HepG2 (cell line): ENCODE measurements at regions not wholly inside any gene's neighbourhood (a gene's known extent, or its start where the extent isn't known, plus 50 kb on each side); places are given as distances from the start of the nearest gene placed in this dataset.

ENCODE experiments used
- HNF1B ChIP-seq: sonication (generic); formaldehyde crosslinking; IDR thresholded peaks from 2 replicates; pipeline ENCODE4 v1.5.1; 2020; ENCODE audit warnings: mild to moderate bottlenecking, moderate library complexity, missing genetic modification reagents
- ZNF33A ChIP-seq: sonication (generic); formaldehyde crosslinking; IDR thresholded peaks from 2 replicates; pipeline ENCODE4 v1.5.1; 2020; ENCODE audit warnings: missing genetic modification reagents, mild to moderate bottlenecking, moderate library complexity, borderline replicate concordance
- TF ChIP-seq, protein P1 (sequence below): sonication (generic); formaldehyde crosslinking; IDR thresholded peaks from 2 replicates; pipeline ENCODE4 v1.4.0; 2020; ENCODE audit warnings: mild to moderate bottlenecking, missing genetic modification reagents, borderline replicate concordance
- TF ChIP-seq, protein P2 (sequence below): IDR thresholded peaks from 2 replicates; pipeline ENCODE4 v1.6.1; 2016; ENCODE audit warnings: missing compliant biosample characterization, missing genetic modification reagents, borderline replicate concordance

- TF ChIP-seq HNF1B (CRISPR knock-in tag) (no peak), ZNF33A (CRISPR knock-in tag) (no peak)
- TF ChIP-seq, protein P1, sequence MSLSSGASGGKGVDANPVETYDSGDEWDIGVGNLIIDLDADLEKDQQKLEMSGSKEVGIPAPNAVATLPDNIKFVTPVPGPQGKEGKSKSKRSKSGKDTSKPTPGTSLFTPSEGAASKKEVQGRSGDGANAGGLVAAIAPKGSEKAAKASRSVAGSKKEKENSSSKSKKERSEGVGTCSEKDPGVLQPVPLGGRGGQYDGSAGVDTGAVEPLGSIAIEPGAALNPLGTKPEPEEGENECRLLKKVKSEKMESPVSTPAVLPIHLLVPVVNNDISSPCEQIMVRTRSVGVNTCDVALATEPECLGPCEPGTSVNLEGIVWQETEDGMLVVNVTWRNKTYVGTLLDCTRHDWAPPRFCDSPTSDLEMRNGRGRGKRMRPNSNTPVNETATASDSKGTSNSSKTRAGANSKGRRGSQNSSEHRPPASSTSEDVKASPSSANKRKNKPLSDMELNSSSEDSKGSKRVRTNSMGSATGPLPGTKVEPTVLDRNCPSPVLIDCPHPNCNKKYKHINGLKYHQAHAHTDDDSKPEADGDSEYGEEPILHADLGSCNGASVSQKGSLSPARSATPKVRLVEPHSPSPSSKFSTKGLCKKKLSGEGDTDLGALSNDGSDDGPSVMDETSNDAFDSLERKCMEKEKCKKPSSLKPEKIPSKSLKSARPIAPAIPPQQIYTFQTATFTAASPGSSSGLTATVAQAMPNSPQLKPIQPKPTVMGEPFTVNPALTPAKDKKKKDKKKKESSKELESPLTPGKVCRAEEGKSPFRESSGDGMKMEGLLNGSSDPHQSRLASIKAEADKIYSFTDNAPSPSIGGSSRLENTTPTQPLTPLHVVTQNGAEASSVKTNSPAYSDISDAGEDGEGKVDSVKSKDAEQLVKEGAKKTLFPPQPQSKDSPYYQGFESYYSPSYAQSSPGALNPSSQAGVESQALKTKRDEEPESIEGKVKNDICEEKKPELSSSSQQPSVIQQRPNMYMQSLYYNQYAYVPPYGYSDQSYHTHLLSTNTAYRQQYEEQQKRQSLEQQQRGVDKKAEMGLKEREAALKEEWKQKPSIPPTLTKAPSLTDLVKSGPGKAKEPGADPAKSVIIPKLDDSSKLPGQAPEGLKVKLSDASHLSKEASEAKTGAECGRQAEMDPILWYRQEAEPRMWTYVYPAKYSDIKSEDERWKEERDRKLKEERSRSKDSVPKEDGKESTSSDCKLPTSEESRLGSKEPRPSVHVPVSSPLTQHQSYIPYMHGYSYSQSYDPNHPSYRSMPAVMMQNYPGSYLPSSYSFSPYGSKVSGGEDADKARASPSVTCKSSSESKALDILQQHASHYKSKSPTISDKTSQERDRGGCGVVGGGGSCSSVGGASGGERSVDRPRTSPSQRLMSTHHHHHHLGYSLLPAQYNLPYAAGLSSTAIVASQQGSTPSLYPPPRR: no peak
- TF ChIP-seq, protein P2, sequence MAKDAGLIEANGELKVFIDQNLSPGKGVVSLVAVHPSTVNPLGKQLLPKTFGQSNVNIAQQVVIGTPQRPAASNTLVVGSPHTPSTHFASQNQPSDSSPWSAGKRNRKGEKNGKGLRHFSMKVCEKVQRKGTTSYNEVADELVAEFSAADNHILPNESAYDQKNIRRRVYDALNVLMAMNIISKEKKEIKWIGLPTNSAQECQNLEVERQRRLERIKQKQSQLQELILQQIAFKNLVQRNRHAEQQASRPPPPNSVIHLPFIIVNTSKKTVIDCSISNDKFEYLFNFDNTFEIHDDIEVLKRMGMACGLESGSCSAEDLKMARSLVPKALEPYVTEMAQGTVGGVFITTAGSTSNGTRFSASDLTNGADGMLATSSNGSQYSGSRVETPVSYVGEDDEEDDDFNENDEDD (CRISPR knock-in tag): no peak
Observed at GRCh38 chr14:53501361-53502211, 348.5 kb upstream of the DDHD1 start (continued).
